ENCODE measurements at regions not wholly inside any gene's neighbourhood (a gene's known extent, or its start where the extent isn't known, plus 50 kb on each side); places are given as distances from the start of the nearest gene placed in this dataset.

DNA sequence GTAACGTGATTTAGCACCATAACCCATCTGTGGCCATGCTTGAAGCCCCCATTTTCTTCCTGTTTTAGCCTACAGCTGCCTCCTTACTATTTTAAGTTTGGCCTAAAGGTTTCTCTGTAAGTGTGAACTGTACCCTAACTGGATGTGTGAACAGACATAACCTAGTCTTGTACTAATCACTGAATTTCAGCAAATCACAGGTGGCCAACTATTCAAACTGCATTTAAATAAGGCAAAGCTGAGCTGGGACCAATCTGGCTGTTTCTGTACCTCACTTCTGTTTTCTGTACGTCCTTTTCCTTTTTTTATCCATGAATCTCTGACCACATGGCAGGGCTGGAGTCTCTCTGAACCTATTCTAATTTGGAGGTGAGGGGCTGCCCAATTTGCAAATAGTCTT lies 452.7 kb upstream of the HS6ST1 start:
- no peak for DNase-seq

DNA sequence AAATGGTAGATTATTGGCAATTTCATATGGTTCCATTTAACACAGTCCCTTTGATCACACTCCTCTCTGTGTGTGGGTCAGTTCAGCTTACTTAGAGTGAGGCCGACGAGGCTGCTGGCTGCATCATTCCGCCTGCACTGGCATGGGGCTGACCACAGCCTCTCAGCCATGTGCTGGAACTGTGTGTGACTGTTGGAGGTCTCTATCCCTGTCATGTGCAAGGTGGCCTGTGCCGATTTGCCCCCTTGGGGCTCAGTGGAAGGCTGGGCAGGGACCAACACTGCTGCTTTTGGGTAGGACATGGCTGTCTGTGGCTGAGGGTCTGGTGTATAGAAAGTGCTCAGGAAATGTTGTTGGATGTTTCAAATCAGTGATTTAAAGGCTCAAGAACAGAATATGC lies 454.0 kb upstream of the HS6ST1 start:
- DNase-seq, result no peak

DNA sequence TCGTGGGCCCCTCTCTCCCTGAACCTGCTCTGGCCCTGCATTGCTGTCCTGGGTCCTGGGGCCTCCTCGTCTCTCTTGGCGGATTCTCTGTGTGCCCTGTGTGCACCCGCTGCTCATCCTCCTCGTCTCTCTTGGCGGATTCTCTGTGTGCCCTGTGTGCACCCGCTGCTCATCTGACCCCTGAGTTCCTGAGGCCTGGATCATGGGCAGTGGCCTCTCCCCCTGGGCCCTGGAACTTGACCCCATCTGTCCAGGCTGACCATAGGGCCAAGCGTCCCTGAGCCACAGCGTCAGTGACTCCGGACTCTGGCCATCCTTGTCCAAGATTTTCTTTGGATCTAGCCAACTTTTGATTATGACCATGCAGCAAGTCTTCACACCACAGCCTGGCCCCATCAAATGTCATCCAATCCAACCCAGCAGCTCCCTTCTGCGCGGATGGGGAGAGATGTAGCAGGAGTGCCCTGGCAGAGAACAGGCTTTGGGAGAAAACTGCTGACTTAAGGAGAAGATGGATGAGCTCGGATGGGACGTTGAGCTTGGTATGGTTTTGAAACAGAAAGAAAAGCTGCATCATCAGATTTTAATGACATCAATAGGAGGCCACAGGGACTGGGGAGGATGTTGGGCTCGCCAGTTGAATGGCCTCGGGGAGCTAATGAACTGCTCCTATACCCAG lies 455.1 kb upstream of the HS6ST1 start:
- no peak for DNase-seq

DNA sequence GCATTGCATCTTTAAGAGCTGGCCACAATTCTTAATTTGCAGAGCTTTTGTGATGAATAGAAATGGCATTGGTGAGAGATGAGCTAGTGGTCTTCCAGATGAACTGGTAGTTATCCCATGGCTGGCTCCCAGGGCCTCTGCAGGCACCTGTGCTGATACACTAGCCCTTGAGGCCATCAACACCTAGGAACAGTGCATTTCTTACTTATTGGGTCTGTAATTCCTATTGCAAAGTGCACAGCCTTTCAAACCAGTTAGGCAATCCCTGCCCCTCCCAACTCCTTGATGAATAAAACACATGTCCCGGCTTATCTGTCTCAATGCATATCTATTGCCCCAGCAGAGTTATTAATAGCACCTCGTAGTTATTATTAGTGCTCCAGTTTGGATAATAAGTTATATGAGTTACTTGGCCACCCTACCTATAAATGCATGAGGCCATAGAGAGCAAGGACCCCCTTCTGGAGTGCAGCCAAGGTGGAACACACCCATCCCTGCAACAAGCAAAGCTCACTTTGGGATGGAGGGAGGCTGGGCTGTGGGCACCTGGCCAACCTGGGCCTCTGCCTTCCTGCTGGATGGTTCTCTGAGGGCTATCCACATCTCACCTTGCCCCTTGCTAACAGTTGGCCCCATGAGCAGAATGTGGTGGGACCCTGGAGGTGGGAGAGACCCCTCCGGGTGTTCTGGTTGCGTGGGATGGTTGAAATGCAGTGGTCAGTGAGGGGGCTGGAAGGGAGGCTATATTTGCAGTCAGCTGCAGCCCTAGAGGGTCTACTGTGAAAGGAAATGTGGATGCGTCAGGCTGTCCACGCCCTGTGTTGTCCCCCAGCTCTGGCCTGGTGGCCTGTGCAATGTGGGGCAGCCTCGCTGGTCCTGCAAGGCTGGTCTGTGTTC lies 455.9 kb upstream of the HS6ST1 start:
- DNase-seq, result no peak

DNA sequence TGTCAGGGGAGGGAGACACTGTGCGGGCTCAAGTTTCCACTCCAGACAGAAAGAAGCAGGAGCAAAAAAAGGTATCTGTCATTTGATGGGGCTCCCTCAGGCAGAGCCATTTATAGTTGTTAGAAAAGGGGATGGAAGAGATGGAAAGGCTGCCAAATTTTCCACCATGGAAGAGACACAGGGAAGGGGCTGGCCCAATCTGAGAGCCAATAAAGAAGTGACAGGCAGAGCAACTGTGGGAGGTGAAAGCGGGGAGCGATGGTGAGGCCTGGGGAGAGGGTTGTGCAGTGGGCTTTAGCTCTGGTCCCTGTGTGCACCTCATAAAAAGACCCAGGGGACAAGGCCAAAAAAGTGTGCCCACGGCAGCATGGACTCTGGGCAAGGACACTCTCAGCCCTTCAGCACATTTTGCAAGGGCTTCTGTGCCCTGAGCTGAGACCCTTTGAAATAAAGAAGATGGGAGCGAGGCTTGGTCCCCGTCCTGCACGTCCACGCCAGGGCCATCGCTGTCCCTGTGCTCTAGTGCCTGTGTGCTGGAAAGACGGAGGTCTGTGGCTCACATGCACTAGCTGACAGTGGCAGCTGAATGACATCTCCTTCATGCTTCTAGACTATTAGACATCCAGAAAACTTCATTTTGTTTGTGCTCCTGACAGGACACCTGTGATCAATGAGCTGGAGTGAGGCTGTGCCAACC lies 456.7 kb upstream of the HS6ST1 start:
- no peak for DNase-seq

DNA sequence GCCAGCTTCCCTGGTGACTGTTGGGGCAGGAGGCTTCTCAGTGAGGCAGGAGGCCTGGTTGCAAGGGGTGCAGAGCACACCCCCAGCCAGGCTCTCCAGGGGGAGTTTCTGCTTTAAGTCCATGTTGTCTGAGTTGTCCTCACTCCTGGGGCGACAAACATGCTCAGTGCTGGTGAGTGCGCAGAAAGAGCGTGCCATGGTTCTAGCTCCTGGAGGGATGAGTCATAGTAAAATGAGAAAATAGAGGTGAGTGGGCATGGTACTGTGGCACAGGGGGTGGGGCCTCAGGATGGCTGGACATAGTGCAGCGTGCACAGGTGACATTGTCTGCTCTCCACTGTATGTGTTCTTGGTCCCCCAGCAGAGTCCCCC lies 457.2 kb upstream of the HS6ST1 start:
- DNase-seq, result no peak

DNA sequence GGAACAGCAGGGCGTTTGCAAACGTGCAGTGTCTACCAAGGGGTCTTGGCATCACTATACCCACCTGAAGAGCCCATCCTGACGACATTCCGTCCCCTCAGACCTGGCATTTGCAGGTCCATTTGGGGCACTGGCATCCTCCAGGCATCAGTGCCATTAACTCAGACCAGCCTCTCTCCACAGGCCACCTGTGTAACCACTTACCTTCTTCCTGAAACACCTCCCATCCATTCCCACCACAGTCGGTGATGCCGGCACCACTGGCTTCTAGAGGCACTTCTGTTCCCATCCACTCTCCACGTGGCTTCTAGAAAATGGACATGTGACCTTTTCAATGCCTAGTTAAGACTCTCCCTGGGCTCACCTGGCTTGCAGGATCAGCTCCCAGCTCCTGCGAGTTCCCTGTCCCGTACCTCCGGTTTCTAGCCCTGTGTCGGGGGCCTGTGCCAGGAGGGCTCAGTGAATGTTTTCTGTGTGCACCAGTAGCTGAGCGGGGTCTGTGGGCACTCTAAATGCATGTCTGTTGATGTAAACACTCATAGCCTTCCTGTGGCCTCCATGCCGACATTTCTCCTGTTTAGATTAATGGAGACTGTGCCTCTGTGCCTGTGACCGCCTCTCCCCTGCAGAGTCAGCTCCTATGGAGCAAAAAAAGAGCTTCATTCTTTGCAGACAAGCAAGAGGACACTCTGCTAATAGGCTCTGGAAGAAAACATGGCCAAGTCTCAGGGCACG lies 458.0 kb upstream of the HS6ST1 start:
- no peak for DNase-seq

DNA sequence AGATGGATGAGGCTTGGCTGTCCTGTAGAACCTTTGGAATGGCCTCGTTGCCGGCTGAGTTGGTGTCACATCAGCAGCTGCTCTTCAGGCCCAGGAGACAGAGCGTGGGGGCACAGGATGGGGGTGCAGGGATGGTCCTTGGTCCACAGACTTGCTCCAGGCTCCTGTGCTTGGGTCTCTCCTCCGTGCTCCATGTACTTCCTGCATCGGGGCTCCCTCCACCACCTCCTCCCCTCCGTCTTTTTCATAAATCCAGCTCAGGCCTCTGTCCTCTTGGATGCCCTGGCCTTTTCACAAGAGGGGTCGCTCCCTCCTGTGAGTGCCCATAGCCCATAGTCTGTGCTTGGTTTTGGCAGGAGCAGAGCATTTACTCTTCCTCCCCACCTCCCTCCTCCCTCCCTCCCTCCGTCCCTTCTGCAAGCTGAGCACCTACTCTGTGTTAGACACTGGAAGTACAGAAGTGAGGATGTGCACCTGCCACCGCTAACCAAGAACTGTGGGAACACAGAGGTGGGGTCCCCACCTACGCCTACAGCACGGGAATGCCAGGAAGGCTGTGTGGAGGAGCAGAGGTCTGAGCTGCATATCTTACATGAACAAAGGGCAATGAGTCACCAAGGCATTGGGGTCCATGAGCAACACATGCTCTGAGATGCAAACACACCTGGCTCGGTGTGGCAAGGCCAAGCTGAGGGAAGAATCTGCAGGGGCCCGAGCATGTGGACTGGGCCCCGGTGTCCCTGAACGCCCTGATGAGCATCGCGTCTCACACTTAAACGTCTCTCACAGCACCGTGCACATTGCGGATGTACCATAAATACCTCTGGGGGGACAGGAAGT lies 458.7 kb upstream of the HS6ST1 start:
- DNase-seq, result no peak

DNA sequence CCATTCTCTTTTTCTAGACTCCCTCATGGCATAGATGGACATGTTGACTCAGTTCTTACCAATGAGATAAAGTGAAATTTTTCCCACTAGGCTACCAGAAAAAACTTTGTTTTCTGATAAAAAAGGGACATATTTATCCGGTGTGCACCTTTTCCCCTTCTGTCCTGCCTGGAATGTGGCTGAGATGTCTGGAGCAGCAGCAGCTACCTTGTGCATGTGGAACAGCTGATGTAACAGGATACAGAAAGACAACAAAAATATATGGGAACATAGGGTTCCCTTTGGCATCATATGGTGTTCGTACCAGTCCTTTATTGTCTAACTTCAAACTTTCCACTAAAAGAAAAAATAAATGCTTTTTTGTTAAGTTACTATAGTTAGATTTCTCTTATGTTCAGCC lies 460.2 kb upstream of the HS6ST1 start:
- no peak for DNase-seq

DNA sequence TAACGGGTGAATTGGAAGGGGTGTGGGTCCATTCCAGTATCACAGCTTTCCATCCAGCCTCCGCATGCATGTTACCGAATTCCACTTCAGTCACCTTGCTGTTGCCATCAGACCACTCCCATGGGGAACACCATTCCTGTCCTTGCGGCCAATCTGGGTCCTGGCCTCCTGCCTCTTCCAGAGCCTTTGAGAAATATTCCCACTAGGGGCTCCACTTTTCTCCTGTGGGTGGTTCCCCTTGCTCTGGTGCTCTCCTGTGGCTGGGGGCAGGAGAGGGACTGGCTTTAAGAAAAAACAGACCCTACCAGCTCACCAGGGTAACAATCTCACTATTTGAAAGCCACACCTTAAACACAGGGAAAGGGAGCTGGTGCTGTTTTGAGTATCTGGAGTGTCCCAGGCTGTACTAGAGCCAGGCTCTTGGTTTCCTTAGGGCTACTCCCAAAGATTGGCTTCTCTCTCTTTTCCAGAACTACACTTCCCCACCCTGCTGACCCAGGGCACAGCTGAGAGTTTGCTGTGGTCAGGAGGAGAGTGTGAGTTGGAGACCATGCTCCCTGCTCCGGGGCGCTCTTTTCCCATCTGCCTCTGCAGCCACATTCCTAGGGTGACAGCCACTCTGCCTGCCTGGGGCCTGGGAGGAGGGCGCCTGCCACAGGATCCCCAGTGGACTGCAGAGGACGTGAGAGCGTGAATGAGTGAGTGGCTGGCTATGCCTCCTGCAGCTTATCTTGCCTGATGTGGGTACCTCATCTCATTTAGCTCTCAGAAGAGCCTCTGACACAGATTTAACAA lies 460.8 kb upstream of the HS6ST1 start:
- no peak for DNase-seq

DNA sequence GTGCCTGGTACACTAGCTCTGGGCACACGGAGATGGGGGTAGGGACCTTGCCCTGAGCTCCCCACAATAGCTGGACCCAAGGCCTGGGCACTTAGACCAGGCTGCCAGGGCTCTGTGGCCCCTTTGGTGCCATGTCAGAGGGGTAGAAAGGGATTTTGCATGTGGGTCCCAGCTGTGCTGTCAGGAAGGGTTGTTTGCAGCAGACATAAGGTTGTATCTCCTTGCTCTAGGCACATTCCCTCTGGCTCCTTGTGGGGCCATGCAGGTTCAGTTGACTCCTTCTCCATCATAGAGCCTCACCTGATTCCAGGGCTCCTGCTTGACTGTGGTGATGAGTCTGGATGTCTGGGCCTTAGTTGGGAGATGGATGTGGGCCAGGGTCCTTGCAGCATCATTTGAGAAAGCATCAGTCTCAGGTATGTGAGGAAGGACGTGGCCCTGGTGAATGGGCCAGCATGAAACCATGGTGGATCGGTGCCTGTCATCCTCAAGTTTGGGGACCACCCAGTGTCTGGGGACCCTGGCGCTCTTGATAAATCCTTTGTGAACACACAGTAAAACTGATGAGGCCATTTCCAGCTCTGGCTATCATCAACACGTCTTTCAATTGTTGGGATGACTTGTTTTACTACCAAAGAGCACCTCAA lies 461.9 kb upstream of the HS6ST1 start:
- DNase-seq, result no peak

DNA sequence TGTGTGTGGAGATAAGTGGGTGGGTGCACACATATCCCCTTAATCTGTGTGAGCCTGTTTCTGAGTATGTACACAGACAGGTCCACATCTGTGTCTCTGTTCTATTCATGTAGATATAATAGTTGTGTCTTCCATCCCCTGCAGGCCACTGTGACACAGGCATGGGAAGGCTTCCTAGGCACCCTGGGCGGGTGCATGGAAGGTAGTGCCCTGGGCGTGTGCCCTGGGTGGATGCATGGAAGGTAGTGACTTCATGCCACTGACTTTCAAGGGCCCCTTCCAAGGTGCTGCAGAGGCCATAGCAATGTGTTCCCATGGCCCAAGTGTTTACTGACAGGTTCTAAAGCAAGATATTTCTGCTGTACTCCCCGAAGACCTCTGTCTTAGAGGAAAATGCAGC lies 462.5 kb upstream of the HS6ST1 start:
- DNase-seq, result no peak

DNA sequence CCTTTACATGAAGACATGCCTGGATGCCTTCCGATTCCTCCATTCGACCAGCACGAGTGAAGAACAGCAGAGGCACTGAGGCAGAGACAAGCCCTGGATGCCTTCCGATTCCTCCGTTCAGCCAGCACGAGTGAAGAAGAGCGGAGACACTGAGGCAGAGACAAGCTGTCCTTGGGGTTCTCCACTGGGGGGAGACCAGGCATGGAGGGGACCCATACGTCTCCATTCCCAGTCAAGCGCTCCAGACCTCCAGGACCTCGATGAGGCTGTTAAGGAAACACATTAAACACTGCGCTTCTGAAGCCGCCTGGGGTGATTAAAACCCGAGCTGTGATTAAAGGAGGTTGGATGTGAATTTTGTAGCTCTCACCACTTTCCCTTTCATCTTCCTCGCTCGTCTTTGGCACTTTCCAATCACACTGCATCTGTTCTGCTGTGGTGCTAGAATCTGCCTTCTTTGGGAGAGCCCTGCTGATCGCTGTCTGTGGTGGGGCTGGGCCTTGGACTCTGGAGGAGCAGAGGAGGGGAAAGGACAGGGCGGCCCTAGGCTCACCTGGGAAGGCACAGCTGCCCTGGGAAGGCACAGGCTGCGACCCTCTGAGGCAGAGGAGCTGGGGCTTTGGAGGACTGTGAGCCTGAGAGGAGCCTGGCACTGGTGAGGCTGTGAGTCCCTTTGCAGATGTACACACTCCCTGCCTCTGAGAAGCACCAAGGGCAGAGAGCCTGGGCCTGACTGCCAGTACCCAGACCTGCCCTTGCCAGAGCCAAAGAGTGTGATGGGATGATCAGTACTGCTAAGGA lies 463.1 kb upstream of the HS6ST1 start:
- DNase-seq, result no peak

DNA sequence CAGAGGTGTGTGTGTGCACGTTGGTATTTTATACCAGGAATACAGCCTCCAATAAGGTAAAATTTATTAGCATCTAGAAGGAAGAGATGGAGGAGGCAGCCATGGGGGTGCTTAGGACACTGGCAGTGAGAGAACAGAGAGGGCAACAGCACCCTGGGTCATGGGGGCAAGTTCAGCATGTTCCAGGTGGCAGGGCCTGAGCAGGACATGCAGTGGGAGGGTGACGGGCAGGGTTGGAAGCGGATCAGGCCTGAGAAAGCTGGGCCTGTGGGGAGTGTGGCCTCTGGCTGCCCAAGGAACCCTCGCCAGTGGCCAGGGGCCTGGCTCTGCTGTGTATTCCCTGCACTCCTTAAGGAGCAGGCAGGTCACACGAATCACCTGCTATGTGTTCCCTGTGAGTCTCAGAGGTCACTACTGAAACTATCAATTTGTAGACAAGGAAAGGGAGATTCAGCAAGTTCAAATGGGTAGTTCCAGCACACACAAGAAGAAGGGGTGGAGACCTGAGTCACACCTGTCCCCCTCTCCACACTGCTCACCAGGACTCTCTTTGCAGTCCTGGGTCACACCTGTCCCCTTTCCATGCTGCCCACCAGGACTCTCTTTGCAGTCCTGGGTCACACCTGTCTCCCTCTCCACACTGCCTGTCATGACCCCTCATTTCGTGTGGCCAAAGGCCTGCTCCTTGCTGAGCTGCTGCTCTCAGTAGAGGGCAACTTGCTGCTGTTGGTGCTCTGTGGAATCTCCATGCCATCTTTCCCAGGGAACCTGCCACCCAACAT lies 463.9 kb upstream of the HS6ST1 start:
- DNase-seq, result no peak

DNA sequence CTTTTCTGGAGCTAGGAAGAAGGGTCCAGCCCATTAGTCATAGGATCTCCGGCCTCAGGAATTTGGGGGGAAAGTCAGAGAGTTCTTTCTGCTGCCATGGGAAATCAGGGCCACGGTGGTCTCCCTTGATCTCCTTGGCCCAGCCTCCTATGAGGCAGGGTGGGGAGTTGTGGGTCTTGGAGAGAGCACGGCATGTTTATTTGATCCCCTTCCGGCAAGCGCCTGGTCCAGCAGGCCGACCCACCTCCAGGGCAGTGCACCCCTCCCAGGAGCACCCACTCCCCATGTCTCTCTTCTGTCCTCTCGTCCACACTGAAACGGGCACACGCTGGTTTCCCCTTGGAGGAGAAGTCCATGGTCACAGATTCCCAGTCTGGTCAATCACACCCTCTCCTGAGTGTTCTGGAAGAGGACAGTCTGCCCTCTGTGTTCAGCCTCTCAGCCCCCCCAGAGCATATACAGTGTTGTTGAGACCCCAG lies 464.6 kb upstream of the HS6ST1 start:
- no peak for DNase-seq

DNA sequence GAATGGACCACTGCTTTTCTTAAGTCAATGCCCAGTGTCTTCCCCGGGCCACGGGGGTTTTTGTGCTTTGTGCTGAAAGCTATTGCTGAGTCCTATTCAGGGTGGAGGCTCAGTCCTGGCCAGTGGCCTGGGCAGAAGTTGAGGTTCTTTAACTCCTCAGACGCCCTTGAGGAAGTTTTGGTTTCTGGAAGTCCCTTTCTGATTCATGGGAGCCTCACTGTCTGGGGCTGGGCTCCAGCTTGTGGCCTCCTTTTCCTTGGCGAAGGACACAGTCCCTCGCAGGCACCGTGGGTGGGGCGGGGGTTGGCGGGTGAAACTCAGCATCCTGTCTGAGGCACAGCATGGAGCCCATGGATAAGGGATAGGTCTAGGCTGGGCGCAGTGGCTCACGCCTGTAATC lies 465.2 kb upstream of the HS6ST1 start:
- DNase-seq, result no peak

DNA sequence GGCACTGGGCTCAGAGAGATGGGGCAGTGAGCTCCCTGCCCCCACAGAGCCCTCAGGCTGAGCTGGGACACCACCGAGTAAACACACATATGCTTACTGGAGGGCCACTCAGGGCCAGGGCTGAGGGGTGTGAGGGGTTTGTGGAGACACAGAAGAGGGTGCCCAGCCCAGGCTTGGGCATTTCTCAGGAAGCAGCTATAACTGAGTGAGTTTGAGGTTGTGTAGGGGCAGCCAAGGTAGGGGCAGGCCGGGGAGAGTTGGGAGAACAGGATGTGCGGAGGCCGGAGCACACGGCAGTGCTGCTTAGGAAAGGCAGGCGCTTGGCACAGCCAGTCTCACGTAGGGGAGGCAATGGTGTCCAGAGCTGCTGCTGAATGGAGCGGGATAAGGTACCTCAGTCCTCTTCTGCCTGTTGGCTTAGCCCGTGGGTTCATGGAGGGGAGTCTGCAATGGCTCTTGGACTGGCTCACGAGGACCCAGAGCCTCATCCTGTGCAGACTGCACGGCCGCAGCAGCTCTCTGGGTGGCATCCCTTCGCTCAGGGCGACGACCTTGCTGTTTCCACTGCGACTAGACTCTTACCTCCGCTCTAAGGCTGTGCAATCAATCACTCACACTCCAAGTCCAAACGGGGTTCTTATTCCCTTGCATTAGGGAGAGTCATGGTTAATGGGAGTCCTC lies 466.1 kb upstream of the HS6ST1 start:
- DNase-seq, result no peak

DNA sequence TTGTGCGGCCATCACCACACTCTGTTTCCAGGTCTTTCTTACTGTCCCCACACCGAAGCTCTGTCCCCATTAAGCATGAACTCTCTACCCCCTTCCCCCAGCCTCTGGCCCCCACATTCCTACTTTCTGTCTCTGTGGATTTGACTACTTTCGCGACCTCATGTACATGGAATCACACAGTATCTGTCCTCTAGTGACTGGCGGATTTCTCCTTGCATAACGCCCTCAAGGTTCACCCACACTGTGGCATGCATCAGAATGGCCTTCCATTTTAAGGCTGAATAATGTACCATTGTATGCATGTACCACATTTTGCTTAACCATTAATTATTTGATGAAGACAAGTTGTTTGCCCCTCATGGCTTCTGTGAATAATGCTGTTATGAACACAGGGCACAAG lies 467.6 kb upstream of the HS6ST1 start:
- no peak for DNase-seq

Measured in T1000 (cell line).